ENCODE measurements at regions not wholly inside any gene's neighbourhood (a gene's known extent, or its start where the extent isn't known, plus 50 kb on each side); places are given as distances from the start of the nearest gene placed in this dataset.

DNA sequence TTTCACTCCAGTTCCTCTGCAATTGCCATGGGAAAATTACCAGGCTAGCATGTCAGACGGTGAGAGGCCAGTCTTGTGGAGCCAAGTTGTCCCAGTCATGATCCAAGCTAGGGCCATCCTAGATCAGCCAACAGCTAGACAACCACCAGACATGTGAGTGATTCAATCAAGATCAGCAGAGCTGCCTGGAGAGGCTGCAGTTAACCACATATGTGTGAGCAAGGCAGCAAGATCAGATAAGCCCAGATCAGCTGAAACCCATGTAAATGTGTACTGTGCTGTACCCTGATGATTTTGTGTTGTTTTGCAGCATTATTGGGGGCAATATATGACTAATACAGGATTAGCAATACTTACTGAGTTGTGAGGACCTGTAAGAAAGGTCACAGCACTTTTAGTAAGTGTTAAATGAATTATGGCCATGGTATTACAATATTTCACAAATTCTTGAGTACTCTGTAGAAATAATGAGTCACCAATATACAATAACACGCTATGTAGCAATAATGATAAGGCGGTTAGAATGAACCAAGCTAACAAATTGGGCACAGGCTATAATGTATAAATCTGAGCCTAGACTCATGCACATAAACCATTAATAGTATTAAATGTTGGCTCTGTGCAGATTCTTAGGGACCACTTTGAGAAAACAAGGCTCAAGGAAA is 91.4 kb downstream of the SUDS3 start:
- H3K4me3 Mint-ChIP-seq: no peak overlapping the region
- no peak overlapping the region for H3K27ac Mint-ChIP-seq
- DNase-seq (ENCODE audit: low spot score) (no peak), ATAC-seq (no peak)
- H3K9me3 Mint-ChIP-seq: no peaks in the 10 kb centered on the region
- no peaks in the 10 kb centered on the region for H3K4me1 Mint-ChIP-seq (ENCODE audit: low read depth in 2 of 2)
- no peaks in the 10 kb centered on the region for H3K36me3 Mint-ChIP-seq
- peaks cover 2 to 10% of the 10 kb centered on the region in 2 donors for H3K27me3 Mint-ChIP-seq

DNA sequence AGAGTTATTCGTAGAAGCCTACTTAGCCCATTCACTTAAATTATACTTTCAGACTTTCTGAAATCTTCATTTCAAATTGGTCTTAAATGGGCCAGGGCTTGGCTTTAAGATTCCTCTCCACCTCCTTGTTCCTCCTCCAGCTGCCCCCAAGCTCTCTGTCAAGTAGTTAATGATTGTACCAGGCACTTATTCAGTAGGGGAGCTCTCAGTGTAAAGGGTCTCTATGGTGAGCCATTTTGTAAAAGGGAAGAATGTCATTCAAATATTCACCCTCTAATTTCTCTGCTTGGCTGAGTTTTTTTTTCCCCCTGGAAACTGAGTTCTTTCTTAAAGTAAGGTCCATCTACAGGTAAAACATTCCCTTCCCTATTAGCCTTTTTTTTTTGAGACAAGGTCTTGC is 96.6 kb downstream of the SUDS3 start:
- ATAC-seq: no peak
- no peak overlapping the region for H3K27ac Mint-ChIP-seq
- no peak for DNase-seq (ENCODE audit: low spot score)
- H3K4me1 Mint-ChIP-seq (ENCODE audit: low read depth in 2 of 2): no peaks in the 10 kb centered on the region
- peaks cover 10 to 21% of the 10 kb centered on the region in 2 donors for H3K27me3 Mint-ChIP-seq
- no peaks in the 10 kb centered on the region for H3K9me3 Mint-ChIP-seq
- no peak overlapping the region for H3K4me3 Mint-ChIP-seq
- H3K36me3 Mint-ChIP-seq: no peaks in the 10 kb centered on the region

GRCh38 chr12:118480235-118480634 is 103.9 kb downstream of the SUDS3 start:
- Mint-ChIP-seq H3K27ac (no peak overlapping the region), H3K4me1 (ENCODE audit: low read depth in 2 of 2) (no peaks in the 10 kb centered on the region), H3K9me3 (no peaks in the 10 kb centered on the region), H3K36me3 (no peaks in the 10 kb centered on the region), H3K27me3 (peaks cover 6 to 9% of the 10 kb centered on the region in 2 donors), H3K4me3 (no peak overlapping the region)
- ATAC-seq: no peak
- no peak for DNase-seq (ENCODE audit: low spot score)

DNA sequence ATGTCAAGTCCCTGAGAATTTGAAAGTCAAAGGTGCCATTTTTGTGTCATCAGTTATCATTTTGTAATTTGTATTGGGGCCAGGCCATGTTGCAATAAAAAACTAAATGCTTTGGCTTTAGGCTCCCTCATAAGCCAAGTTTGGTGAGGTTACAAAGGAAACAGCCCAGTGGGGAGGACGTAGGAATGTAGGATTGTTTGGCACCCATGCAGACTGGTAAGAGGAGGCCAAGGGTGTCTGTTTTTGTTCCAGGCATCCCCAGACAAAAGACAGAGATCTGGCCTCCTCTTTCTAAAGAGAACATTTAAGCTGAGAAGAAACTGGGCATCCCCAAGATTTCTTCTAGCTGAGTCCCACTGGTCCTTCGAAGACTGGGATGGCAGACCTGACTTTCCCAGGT is 111.7 kb downstream of the SUDS3 start:
- H3K27ac Mint-ChIP-seq: no peak overlapping the region
- DNase-seq (ENCODE audit: low spot score) (no peak), ATAC-seq (no peak)
- no peaks in the 10 kb centered on the region for H3K4me1 Mint-ChIP-seq (ENCODE audit: low read depth in 2 of 2)
- no peak overlapping the region for H3K4me3 Mint-ChIP-seq
- H3K36me3 Mint-ChIP-seq: no peaks in the 10 kb centered on the region
- peaks cover 11 to 22% of the 10 kb centered on the region in 2 donors for H3K27me3 Mint-ChIP-seq
- H3K9me3 Mint-ChIP-seq: no peaks in the 10 kb centered on the region

GRCh38 chr12:118493962-118494361 is 117.6 kb downstream of the SUDS3 start:
- no peak overlapping the region for H3K4me3 Mint-ChIP-seq
- H3K4me1 Mint-ChIP-seq (ENCODE audit: low read depth in 2 of 2): no peaks in the 10 kb centered on the region
- ATAC-seq (no peak), DNase-seq (ENCODE audit: low spot score) (no peak)
- no peaks in the 10 kb centered on the region for H3K9me3 Mint-ChIP-seq
- H3K27me3 Mint-ChIP-seq: peaks cover 5 to 18% of the 10 kb centered on the region in 2 donors
- no peaks in the 10 kb centered on the region for H3K36me3 Mint-ChIP-seq
- H3K27ac Mint-ChIP-seq: no peak overlapping the region

- no peak overlapping the region for H3K27ac Mint-ChIP-seq
- no peaks in the 10 kb centered on the region for H3K9me3 Mint-ChIP-seq
Observed at GRCh38 chr12:118494776-118495175, 118.4 kb downstream of the SUDS3 start.

GRCh38 chr12:118495296-118495695 is 118.9 kb downstream of the SUDS3 start:
- Mint-ChIP-seq H3K4me1 (ENCODE audit: low read depth in 2 of 2) (no peaks in the 10 kb centered on the region), H3K27ac (no peak overlapping the region)

More at GRCh38 chr12:118494776-118495175, 118.4 kb downstream of the SUDS3 start:
- Mint-ChIP-seq H3K36me3 (no peaks in the 10 kb centered on the region), H3K4me3 (no peak overlapping the region), H3K27me3 (peaks cover 7 to 14% of the 10 kb centered on the region in 2 donors), H3K4me1 (ENCODE audit: low read depth in 2 of 2) (no peaks in the 10 kb centered on the region)
- ATAC-seq: no peak
- no peak for DNase-seq (ENCODE audit: low spot score)

GRCh38 chr12:118498171-118498570 is 121.8 kb downstream of the SUDS3 start:
- Mint-ChIP-seq H3K9me3 (no peaks in the 10 kb centered on the region), H3K27ac (no peak overlapping the region), H3K4me3 (no peak overlapping the region), H3K36me3 (no peaks in the 10 kb centered on the region), H3K4me1 (ENCODE audit: low read depth in 2 of 2) (no peaks in the 10 kb centered on the region), H3K27me3 (peaks cover 8 to 14% of the 10 kb centered on the region in 2 donors)
- no peak for DNase-seq (ENCODE audit: low spot score)
- no peak for ATAC-seq

More at GRCh38 chr12:118495296-118495695, 118.9 kb downstream of the SUDS3 start:
- Mint-ChIP-seq H3K27me3 (peaks cover 8 to 14% of the 10 kb centered on the region in 2 donors), H3K36me3 (no peaks in the 10 kb centered on the region), H3K4me3 (no peak overlapping the region), H3K9me3 (no peaks in the 10 kb centered on the region)
- ATAC-seq: no peak
- DNase-seq (ENCODE audit: low spot score): no peak

- Mint-ChIP-seq H3K4me3 (no peak overlapping the region), H3K27me3 (peaks cover 6 to 8% of the 10 kb centered on the region in 2 donors), H3K9me3 (no peaks in the 10 kb centered on the region), H3K27ac (no peak overlapping the region), H3K36me3 (no peaks in the 10 kb centered on the region), H3K4me1 (ENCODE audit: low read depth in 2 of 2) (no peaks in the 10 kb centered on the region)
- DNase-seq (ENCODE audit: low spot score) (no peak), ATAC-seq (no peak)
Observed at GRCh38 chr12:118500299-118500698, 123.9 kb downstream of the SUDS3 start.

- no peak for ATAC-seq
- Mint-ChIP-seq H3K27ac (no peak overlapping the region), H3K4me3 (no peak overlapping the region), H3K9me3 (no peaks in the 10 kb centered on the region), H3K4me1 (ENCODE audit: low read depth in 2 of 2) (no peaks in the 10 kb centered on the region), H3K36me3 (no peaks in the 10 kb centered on the region), H3K27me3 (peaks cover 6% of the 10 kb centered on the region in 2 donors)
- DNase-seq (ENCODE audit: low spot score): no peak
Observed at GRCh38 chr12:118501489-118501888, 125.1 kb downstream of the SUDS3 start.

DNA sequence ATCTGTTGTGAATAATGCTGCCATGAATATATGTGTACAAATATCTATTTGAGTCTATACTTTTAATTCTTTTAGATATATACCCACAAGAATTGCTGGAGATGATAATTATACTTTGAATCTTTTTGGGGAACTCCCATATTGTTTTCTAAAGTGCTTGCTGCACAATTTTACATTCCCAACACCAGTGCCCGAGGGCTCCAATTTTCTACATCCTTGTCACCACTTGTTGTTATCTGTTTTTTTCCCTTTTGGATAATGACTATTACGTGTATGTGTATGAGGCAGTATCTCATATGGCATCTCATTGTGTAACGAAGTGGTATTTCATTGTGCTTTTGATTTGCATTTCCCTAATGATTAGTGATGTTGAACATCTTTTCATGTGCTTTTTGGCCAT is 127.1 kb downstream of the SUDS3 start:
- no peaks in the 10 kb centered on the region for H3K9me3 Mint-ChIP-seq
- H3K4me3 Mint-ChIP-seq: no peak overlapping the region
- no peaks in the 10 kb centered on the region for H3K4me1 Mint-ChIP-seq (ENCODE audit: low read depth in 2 of 2)
- no peaks in the 10 kb centered on the region for H3K36me3 Mint-ChIP-seq
- DNase-seq (ENCODE audit: low spot score) (no peak), ATAC-seq (no peak)
- no peak overlapping the region for H3K27ac Mint-ChIP-seq
- peaks cover 6% of the 10 kb centered on the region in 2 donors for H3K27me3 Mint-ChIP-seq

- no peaks in the 10 kb centered on the region for H3K36me3 Mint-ChIP-seq
- H3K4me1 Mint-ChIP-seq (ENCODE audit: low read depth in 2 of 2): no peaks in the 10 kb centered on the region
- H3K27ac Mint-ChIP-seq: no peak overlapping the region
- peaks cover 5% of the 10 kb centered on the region for H3K9me3 Mint-ChIP-seq
- DNase-seq (ENCODE audit: low spot score) (no peak), ATAC-seq (no peak)
- H3K4me3 Mint-ChIP-seq: no peak overlapping the region
- H3K27me3 Mint-ChIP-seq: peaks cover 0 to 19% of the 10 kb centered on the region in 2 donors
Observed at GRCh38 chr12:118512669-118513068, 136.3 kb downstream of the SUDS3 start.

DNA sequence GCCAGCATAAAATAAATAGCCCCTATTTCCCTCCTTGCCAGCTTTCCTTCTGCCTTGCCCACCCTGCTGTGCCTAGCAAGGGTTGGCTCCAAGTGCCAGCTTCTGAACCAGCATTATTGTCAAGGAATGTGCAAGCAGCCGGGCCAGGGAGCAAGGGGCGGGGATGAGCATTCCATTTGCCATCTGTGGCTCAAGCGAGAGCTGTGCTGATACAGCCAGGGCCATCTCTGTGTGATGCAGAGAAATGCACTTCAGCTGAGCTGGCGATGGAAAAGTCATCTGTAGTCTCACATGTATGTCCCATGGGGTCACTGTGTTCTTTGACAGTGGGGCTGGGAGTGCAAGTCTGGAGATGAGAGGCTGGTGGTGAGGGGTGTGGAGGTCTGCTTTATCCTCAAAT is 137.3 kb downstream of the SUDS3 start:
- no peak for ATAC-seq

GRCh38 chr12:118514297-118514696 is 137.9 kb downstream of the SUDS3 start:
- Mint-ChIP-seq H3K4me1 (ENCODE audit: low read depth in 2 of 2) (no peaks in the 10 kb centered on the region), H3K4me3 (no peak overlapping the region), H3K9me3 (peaks cover 5% of the 10 kb centered on the region), H3K36me3 (no peaks in the 10 kb centered on the region), H3K27me3 (peaks cover 0 to 17% of the 10 kb centered on the region in 2 donors), H3K27ac (no peak overlapping the region)
- ATAC-seq (no peak), DNase-seq (ENCODE audit: low spot score) (no peak)

More for the DNA sequence above, 137.3 kb downstream of the SUDS3 start:
- peaks cover 0 to 19% of the 10 kb centered on the region in 2 donors for H3K27me3 Mint-ChIP-seq
- H3K36me3 Mint-ChIP-seq: no peaks in the 10 kb centered on the region
- no peak overlapping the region for H3K4me3 Mint-ChIP-seq
- H3K9me3 Mint-ChIP-seq: peaks cover 5% of the 10 kb centered on the region
- no peaks in the 10 kb centered on the region for H3K4me1 Mint-ChIP-seq (ENCODE audit: low read depth in 2 of 2)
- DNase-seq (ENCODE audit: low spot score): no peak
- no peak overlapping the region for H3K27ac Mint-ChIP-seq

Data from natural killer cell treated with Interleukin-12 subunit alpha and Interleukin-12 subunit beta and Interleukin-15 and Interleukin-18, amount 100 ng/mL, for 72 hours (primary cell).